HCT116 (cell line): ENCODE measurements at regions not wholly inside any gene's neighbourhood (a gene's known extent, or its start where the extent isn't known, plus 50 kb on each side); places are given as distances from the start of the nearest gene placed in this dataset.

Experiments
- ATAC-seq: fragments of 200-7000 bp; cut with Tn5 transposase; 2 replicates; pipeline ENCODE4 v1.9.1; 2020; ENCODE audit warnings: mild to moderate bottlenecking, moderate library complexity
- BruUV-seq: library from RNA; stranded (reverse); fragments of 400-500 nt; replicated peaks from 2 replicates; lab custom pipeline; 2021; lab: Mats Ljungman, UMichigan
- CTCF ChIA-PET: fragments of 300-600 bp; sonication (Branson Sonifier 250); formaldehyde crosslinking; loops from one replicate; lab custom pipeline; 2021; ENCODE audit warnings: antibody characterized with exemption; lab: Charles Lee
- POLR2A ChIA-PET: fragments of 300-600, 350-600 bp; sonication (Branson Sonifier 250); formaldehyde crosslinking; loops from one replicate; lab custom pipeline; 2021; ENCODE audit warnings: antibody characterized with exemption; lab: Charles Lee
- RAD21 ChIA-PET, 2 experiments: fragments of 300-600 bp; sonication (Branson Sonifier 250); formaldehyde crosslinking; loops; one replicate each; lab custom pipeline; 2023; ENCODE audit warnings: low total read pairs in 2 of 2; ENCODE audit not compliant: uncharacterized antibody in 2 of 2, unreplicated experiment in 2 of 2, low non-redundant PET in 1 of 2; lab: Charles Lee
- DNase-seq: peaks from one replicate; pipeline ENCODE4 v3.0.0-alpha.2; 2010; ENCODE audit warnings: low read depth, low spot score
- H2AFZ ChIP-seq: fragments of 200-600 bp; shearing (Covaris generic), sonication (generic); 2 replicates; pipeline ENCODE4 v1.6.1; 2017; ENCODE audit warnings: low read depth, mixed run types, mixed read lengths, antibody characterized with exemption, low read length; ENCODE audit not compliant: poor library complexity, severe bottlenecking
- H3K27ac ChIP-seq: 2 replicates; pipeline ENCODE4 v1.5.1; 2012; ENCODE audit warnings: low read depth, low read length
- H3K27me3 ChIP-seq: fragments of 200-600 bp; sonication (generic); 2 replicates; pipeline ENCODE4 v1.6.1; 2016; ENCODE audit warnings: mixed run types, low read length, mixed read lengths; ENCODE audit not compliant: insufficient read depth
- H3K36me3 ChIP-seq, 2 experiments: fragments of 200-500 bp in 1 of 2; fragments of 200-600 bp in 1 of 2; sonication (Bioruptor generic) in 1 of 2; sonication (generic) in 1 of 2; 2 replicates each; pipeline versions ENCODE4 v1.5.1 to v1.6.1; 2014 to 2016; ENCODE audit warnings: low read length in 2 of 2, inconsistent platforms in 1 of 2, mixed read lengths in 1 of 2, mixed run types in 1 of 2; ENCODE audit not compliant: insufficient read depth in 2 of 2, control insufficient read depth in 1 of 2
- H3K4me1 ChIP-seq, 2 experiments: fragments of 200-600 bp in 1 of 2; sonication (generic) in 1 of 2; 2 replicates each; pipeline versions ENCODE4 v1.5.1 to v1.6.1; 2012 to 2017; ENCODE audit warnings: low read length in 2 of 2, inconsistent platforms in 1 of 2, mild to moderate bottlenecking in 1 of 2, mixed read lengths in 1 of 2, mixed run types in 1 of 2, moderate library complexity in 1 of 2; ENCODE audit not compliant: insufficient read depth in 2 of 2, control insufficient read depth in 1 of 2
- H3K4me2 ChIP-seq: fragments of 200-600 bp; sonication (generic); 2 replicates; pipeline ENCODE4 v1.6.1; 2017; ENCODE audit warnings: mixed run types, low read length, mixed read lengths
- H3K4me3 ChIP-seq, 2 experiments: fragments of 200-600 bp in 1 of 2; sonication (generic) in 1 of 2; replicated peaks in 1 of 2; 2 replicates each; pipeline ENCODE4 v1.5.1; 2011 to 2016; ENCODE audit warnings: low read length in 2 of 2, control low read depth in 1 of 2, low read depth in 1 of 2, mild to moderate bottlenecking in 1 of 2, mixed read lengths in 1 of 2, mixed run types in 1 of 2
- H3K79me2 ChIP-seq: fragments of 200-600 bp; sonication (generic); 2 replicates; pipeline ENCODE4 v1.6.1; 2017; ENCODE audit warnings: mild to moderate bottlenecking, mixed run types, low read length, moderate library complexity, mixed read lengths; ENCODE audit not compliant: insufficient read depth
- H3K9ac ChIP-seq: fragments of 200-600 bp; sonication (generic); 2 replicates; pipeline ENCODE4 v1.6.1; 2016; ENCODE audit warnings: low read length, mixed read lengths
- H3K9me2 ChIP-seq: fragments of 200-600 bp; sonication (generic), shearing (Covaris generic); 2 replicates; pipeline ENCODE4 v1.6.1; 2017; ENCODE audit warnings: mixed run types, mild to moderate bottlenecking, moderate library complexity; ENCODE audit not compliant: insufficient read depth
- H3K9me3 ChIP-seq, 2 experiments: fragments of 200-500 bp in 1 of 2; fragments of 200-600 bp in 1 of 2; sonication (Bioruptor generic) in 1 of 2; sonication (generic) in 1 of 2; 2 replicates each; pipeline ENCODE4 v1.6.1; 2014 to 2017; ENCODE audit warnings: low read length in 2 of 2, mixed read lengths in 2 of 2, inconsistent platforms in 1 of 2, low read depth in 1 of 2, mild to moderate bottlenecking in 1 of 2, mixed run types in 1 of 2, moderate library complexity in 1 of 2; ENCODE audit not compliant: control insufficient read depth in 1 of 2, insufficient read depth in 1 of 2
- H4K20me1 ChIP-seq: fragments of 200-600 bp; sonication (generic), shearing (Covaris generic); 2 replicates; pipeline ENCODE4 v1.6.1; 2017; ENCODE audit warnings: mixed run types, mild to moderate bottlenecking, moderate library complexity; ENCODE audit not compliant: insufficient read depth
- ATF3 ChIP-seq: IDR thresholded peaks from 2 replicates; pipeline ENCODE4 v1.6.1; 2012
- CBX3 ChIP-seq: IDR thresholded peaks from 2 replicates; pipeline ENCODE4 v1.6.1; 2012; ENCODE audit warnings: low read depth
- EGR1 ChIP-seq: IDR thresholded peaks from 2 replicates; pipeline ENCODE4 v1.6.1; 2012; ENCODE audit warnings: low read depth
- ELF1 ChIP-seq: IDR thresholded peaks from 2 replicates; pipeline ENCODE4 v1.6.1; 2012; ENCODE audit warnings: low read depth, borderline replicate concordance
- EZH2 ChIP-seq: fragments of 200-600 bp; sonication (generic); IDR thresholded peaks from 2 replicates; pipeline ENCODE4 v1.6.1; 2017; ENCODE audit warnings: antibody characterized with exemption, mixed run types
- EZH2phosphoT487 ChIP-seq: fragments of 200-600 bp; IDR thresholded peaks from 2 replicates; pipeline ENCODE4 v1.6.1; 2018; ENCODE audit warnings: antibody characterized with exemption, borderline replicate concordance
- FOSL1 ChIP-seq: IDR thresholded peaks from 2 replicates; pipeline ENCODE4 v1.6.1; 2012; ENCODE audit warnings: low read depth
- JUND ChIP-seq: IDR thresholded peaks from 2 replicates; pipeline ENCODE4 v1.6.1; 2012
- MAX ChIP-seq: IDR thresholded peaks from 2 replicates; pipeline ENCODE4 v1.6.1; 2012
- POLR2A ChIP-seq: IDR thresholded peaks from 2 replicates; pipeline ENCODE4 v1.7.0; 2011; ENCODE audit warnings: borderline replicate concordance; ENCODE audit not compliant: insufficient read depth, insufficient read length; ENCODE audit errors: extremely low read depth
- POLR2AphosphoS5 ChIP-seq: IDR thresholded peaks from 2 replicates; pipeline ENCODE4 v1.6.1; 2011; ENCODE audit warnings: mild to moderate bottlenecking, low read depth, low read length, moderate library complexity
- RAD21 ChIP-seq: IDR thresholded peaks from 2 replicates; pipeline ENCODE4 v1.6.1; 2012; ENCODE audit warnings: low read depth, mild to moderate bottlenecking
- SIN3A ChIP-seq: IDR thresholded peaks from 2 replicates; pipeline ENCODE4 v1.6.1; 2012; ENCODE audit warnings: low read depth
- TCF7L2 ChIP-seq: IDR thresholded peaks from 2 replicates; pipeline ENCODE4 v1.7.0; 2011; ENCODE audit warnings: borderline replicate concordance, inconsistent platforms; ENCODE audit not compliant: insufficient read depth, insufficient read length; ENCODE audit errors: extremely low read depth
- YY1 ChIP-seq: IDR thresholded peaks from 2 replicates; pipeline ENCODE4 v1.6.1; 2011; ENCODE audit warnings: low read length, low read depth, moderate library complexity, mild to moderate bottlenecking; ENCODE audit not compliant: insufficient replicate concordance; ENCODE audit errors: extremely low read depth
- ZNF274 ChIP-seq: fragments of 200-500 bp; sonication (Bioruptor generic); IDR thresholded peaks from 2 replicates; pipeline ENCODE4 v1.6.1; 2014; ENCODE audit warnings: mild to moderate bottlenecking, low read depth, low read length, inconsistent platforms
- intact Hi-C: fragments of 100-400 bp; cut with micrococcal nuclease; formaldehyde crosslinking; loops from 2 replicates; pipeline ENCODE4 v1.10.0; 2022
- TF ChIP-seq, protein P1 (sequence below), 3 experiments: fragments of 200-600 bp in 1 of 3; sonication (generic) in 1 of 3; IDR thresholded peaks in 2 of 3; conservative IDR thresholded peaks in 1 of 3; 2 replicates each; pipeline ENCODE4 v1.5.1; 2012 to 2017; ENCODE audit warnings: low read depth in 2 of 3, low read length in 2 of 3, antibody characterized with exemption in 1 of 3, borderline replicate concordance in 1 of 3, control low read depth in 1 of 3, mild to moderate bottlenecking in 1 of 3, mixed read lengths in 1 of 3, mixed run types in 1 of 3, moderate library complexity in 1 of 3; ENCODE audit not compliant: insufficient read depth in 1 of 3
- TF ChIP-seq, protein P2 (sequence below): IDR thresholded peaks from 2 replicates; pipeline ENCODE4 v1.6.1; 2012; ENCODE audit warnings: low read depth

GRCh38 chr2:222353993-222354392 is 55.2 kb upstream of the PAX3 start (continued):
- TF ChIP-seq, protein P1, sequence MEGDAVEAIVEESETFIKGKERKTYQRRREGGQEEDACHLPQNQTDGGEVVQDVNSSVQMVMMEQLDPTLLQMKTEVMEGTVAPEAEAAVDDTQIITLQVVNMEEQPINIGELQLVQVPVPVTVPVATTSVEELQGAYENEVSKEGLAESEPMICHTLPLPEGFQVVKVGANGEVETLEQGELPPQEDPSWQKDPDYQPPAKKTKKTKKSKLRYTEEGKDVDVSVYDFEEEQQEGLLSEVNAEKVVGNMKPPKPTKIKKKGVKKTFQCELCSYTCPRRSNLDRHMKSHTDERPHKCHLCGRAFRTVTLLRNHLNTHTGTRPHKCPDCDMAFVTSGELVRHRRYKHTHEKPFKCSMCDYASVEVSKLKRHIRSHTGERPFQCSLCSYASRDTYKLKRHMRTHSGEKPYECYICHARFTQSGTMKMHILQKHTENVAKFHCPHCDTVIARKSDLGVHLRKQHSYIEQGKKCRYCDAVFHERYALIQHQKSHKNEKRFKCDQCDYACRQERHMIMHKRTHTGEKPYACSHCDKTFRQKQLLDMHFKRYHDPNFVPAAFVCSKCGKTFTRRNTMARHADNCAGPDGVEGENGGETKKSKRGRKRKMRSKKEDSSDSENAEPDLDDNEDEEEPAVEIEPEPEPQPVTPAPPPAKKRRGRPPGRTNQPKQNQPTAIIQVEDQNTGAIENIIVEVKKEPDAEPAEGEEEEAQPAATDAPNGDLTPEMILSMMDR (IDR thresholded peaks at IDR 0.05 in 2 of 3, conservative IDR thresholded peaks at IDR 0.05 in 1 of 3; ENCODE audit: borderline replicate concordance in 1 of 3, insufficient read depth in 1 of 3, low read depth in 2 of 3, low read length in 2 of 3): no peak
- TF ChIP-seq, all 23 proteins: peak for 0

DNA sequence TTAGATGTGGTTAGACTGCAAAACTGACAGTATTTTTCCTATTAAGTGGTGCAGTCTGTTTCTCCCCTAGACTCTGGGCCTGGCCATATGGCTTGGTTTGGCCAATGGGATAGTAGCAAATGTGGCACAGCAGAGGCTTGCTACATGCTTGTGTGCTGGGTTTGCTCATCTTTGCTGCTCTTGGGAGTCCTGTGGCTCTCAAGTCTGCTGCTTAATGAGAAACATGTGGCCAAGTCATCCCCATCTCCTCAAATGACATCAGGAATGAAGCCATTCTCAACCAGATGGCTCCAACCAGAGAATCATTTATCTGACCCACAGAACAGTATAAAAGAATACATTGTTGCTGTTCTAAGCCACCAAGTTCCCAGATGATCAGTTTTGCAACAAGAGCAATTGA is 57.1 kb upstream of the PAX3 start:
- no peaks in the 10 kb centered on the region for H3K36me3 ChIP-seq
- CTCF ChIA-PET: no interaction called here
- POLR2A ChIA-PET: no interaction called here
- TF ChIP-seq YY1 (no peak), POLR2A (no peak), TCF7L2 (no peak), JUND (no peak), FOSL1 (no peak), CBX3 (no peak), EZH2phosphoT487 (no peak), EZH2 (no peak), POLR2AphosphoS5 (no peak), RAD21 (no peak), EGR1 (no peak), SIN3A (no peak), ZNF274 (no peak), ELF1 (no peak), MAX (no peak), ATF3 (no peak)
- TF ChIP-seq, protein P1 (IDR thresholded peaks at IDR 0.05 in 2 of 3, conservative IDR thresholded peaks at IDR 0.05 in 1 of 3; ENCODE audit: borderline replicate concordance in 1 of 3, insufficient read depth in 1 of 3, low read depth in 2 of 3, low read length in 2 of 3): no peak
- TF ChIP-seq, protein P2, sequence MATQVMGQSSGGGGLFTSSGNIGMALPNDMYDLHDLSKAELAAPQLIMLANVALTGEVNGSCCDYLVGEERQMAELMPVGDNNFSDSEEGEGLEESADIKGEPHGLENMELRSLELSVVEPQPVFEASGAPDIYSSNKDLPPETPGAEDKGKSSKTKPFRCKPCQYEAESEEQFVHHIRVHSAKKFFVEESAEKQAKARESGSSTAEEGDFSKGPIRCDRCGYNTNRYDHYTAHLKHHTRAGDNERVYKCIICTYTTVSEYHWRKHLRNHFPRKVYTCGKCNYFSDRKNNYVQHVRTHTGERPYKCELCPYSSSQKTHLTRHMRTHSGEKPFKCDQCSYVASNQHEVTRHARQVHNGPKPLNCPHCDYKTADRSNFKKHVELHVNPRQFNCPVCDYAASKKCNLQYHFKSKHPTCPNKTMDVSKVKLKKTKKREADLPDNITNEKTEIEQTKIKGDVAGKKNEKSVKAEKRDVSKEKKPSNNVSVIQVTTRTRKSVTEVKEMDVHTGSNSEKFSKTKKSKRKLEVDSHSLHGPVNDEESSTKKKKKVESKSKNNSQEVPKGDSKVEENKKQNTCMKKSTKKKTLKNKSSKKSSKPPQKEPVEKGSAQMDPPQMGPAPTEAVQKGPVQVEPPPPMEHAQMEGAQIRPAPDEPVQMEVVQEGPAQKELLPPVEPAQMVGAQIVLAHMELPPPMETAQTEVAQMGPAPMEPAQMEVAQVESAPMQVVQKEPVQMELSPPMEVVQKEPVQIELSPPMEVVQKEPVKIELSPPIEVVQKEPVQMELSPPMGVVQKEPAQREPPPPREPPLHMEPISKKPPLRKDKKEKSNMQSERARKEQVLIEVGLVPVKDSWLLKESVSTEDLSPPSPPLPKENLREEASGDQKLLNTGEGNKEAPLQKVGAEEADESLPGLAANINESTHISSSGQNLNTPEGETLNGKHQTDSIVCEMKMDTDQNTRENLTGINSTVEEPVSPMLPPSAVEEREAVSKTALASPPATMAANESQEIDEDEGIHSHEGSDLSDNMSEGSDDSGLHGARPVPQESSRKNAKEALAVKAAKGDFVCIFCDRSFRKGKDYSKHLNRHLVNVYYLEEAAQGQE: no peak

More for the DNA sequence above, 57.1 kb upstream of the PAX3 start:
- H3K4me3 ChIP-seq: no peak overlapping the region
- no peaks in the 10 kb centered on the region for H3K27me3 ChIP-seq
- ATAC-seq: no peak
- no peaks in the 10 kb centered on the region for H3K4me1 ChIP-seq
- DNase-seq: no peak
- H4K20me1 ChIP-seq: no peaks in the 10 kb centered on the region
- H3K4me2 ChIP-seq: no peak overlapping the region
- BruUV-seq: no TSS peak
- no peaks in the 10 kb centered on the region for H3K9me3 ChIP-seq
- no peaks in the 10 kb centered on the region for H3K9me2 ChIP-seq
- no peaks in the 10 kb centered on the region for H3K79me2 ChIP-seq
- no peak overlapping the region for H3K9ac ChIP-seq
- H3K27ac ChIP-seq: no peak overlapping the region
- intact Hi-C loops: no loop called here
- H2AFZ ChIP-seq: no peak overlapping the region
- RAD21 ChIA-PET: no interaction called here
